Endothelial cell (in vitro differentiated cells): ENCODE measurements at regions not wholly inside any gene's neighbourhood (a gene's known extent, or its start where the extent isn't known, plus 50 kb on each side); places are given as distances from the start of the nearest gene placed in this dataset.

Source experiments
- DNase-seq: peaks from one replicate; pipeline ENCODE4 v3.0.0; 2021; ENCODE audit warnings: low spot score
- H3K27ac Mint-ChIP-seq: one replicate; pipeline ENCODE4 v1.8.0; 2021; ENCODE audit warnings: mixed read lengths, inconsistent platforms; ENCODE audit not compliant: unreplicated experiment
- H3K27me3 Mint-ChIP-seq: one replicate; pipeline ENCODE4 v1.8.0; 2021; ENCODE audit warnings: mild to moderate bottlenecking, moderate library complexity, mixed read lengths, inconsistent platforms; ENCODE audit not compliant: unreplicated experiment
- H3K36me3 Mint-ChIP-seq: one replicate; pipeline ENCODE4 v1.8.0; 2021; ENCODE audit warnings: mild to moderate bottlenecking, low read depth, mixed read lengths, inconsistent platforms; ENCODE audit not compliant: unreplicated experiment
- H3K4me1 Mint-ChIP-seq: one replicate; pipeline ENCODE4 v1.8.0; 2021; ENCODE audit warnings: mild to moderate bottlenecking, mixed read lengths, inconsistent platforms; ENCODE audit not compliant: unreplicated experiment
- H3K4me3 Mint-ChIP-seq: one replicate; pipeline ENCODE4 v1.8.0; 2021; ENCODE audit warnings: mild to moderate bottlenecking, mixed read lengths, inconsistent platforms; ENCODE audit not compliant: unreplicated experiment
- H3K9me3 Mint-ChIP-seq: one replicate; pipeline ENCODE4 v1.8.0; 2021; ENCODE audit warnings: mixed read lengths, inconsistent platforms; ENCODE audit not compliant: unreplicated experiment
- TF ChIP-seq, protein P1 (sequence below): fragments of 200-600 bp; sonication (generic); IDR thresholded peaks from one replicate; pipeline ENCODE4 v1.5.0; 2021; ENCODE audit warnings: antibody characterized with exemption; ENCODE audit not compliant: unreplicated experiment

DNA sequence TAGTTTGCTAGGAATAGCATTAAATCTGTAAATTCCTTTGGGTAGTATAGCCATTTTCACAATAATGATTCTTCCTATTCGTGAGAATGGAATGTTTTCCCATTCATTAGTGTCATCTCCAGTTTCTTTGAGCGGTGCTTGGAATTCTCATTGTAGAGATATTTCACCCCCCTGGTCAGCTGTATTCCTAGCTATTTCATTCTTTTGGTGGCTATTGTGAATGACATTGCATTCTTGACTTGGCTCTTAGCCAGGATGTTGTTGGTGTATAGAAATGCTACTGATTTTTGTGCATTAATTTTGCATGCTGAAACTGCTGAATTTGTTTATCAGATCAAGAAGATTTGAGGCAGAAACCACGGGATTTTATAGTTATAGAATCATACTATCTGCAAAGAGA, 690.5 kb upstream of the ALCAM start:
- TF ChIP-seq, protein P1, sequence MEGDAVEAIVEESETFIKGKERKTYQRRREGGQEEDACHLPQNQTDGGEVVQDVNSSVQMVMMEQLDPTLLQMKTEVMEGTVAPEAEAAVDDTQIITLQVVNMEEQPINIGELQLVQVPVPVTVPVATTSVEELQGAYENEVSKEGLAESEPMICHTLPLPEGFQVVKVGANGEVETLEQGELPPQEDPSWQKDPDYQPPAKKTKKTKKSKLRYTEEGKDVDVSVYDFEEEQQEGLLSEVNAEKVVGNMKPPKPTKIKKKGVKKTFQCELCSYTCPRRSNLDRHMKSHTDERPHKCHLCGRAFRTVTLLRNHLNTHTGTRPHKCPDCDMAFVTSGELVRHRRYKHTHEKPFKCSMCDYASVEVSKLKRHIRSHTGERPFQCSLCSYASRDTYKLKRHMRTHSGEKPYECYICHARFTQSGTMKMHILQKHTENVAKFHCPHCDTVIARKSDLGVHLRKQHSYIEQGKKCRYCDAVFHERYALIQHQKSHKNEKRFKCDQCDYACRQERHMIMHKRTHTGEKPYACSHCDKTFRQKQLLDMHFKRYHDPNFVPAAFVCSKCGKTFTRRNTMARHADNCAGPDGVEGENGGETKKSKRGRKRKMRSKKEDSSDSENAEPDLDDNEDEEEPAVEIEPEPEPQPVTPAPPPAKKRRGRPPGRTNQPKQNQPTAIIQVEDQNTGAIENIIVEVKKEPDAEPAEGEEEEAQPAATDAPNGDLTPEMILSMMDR, result no peak
- no peaks in the 10 kb centered on the region for H3K36me3 Mint-ChIP-seq
- no peaks in the 10 kb centered on the region for H3K4me1 Mint-ChIP-seq
- no peak for DNase-seq
- no peak overlapping the region for H3K27ac Mint-ChIP-seq
- no peaks in the 10 kb centered on the region for H3K9me3 Mint-ChIP-seq
- H3K4me3 Mint-ChIP-seq, result no peak overlapping the region
- H3K27me3 Mint-ChIP-seq, result peaks cover 2% of the 10 kb centered on the region

DNA sequence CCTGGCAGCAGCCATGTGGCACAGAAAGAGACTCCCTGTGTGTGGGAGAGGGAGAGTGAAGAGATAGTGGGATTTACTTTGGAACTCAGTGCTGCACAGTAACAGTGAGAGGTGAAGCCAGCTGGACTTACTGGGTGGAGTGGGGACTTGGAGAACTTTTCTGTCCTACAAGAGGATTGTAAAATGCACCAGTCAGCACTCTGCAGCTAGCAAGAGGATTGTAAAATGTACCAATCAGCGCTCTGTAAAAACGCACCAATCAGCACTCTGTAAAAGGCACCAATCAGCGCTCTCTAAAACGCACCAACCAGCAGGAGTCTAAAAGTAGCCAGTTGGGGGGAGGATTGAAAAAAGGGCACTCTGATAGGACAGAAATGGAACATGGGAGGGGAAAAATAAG, 688.8 kb upstream of the ALCAM start:
- H3K9me3 Mint-ChIP-seq, result no peaks in the 10 kb centered on the region
- DNase-seq, result no peak
- no peaks in the 10 kb centered on the region for H3K36me3 Mint-ChIP-seq
- H3K27me3 Mint-ChIP-seq, result peaks cover 2% of the 10 kb centered on the region
- H3K4me3 Mint-ChIP-seq, result no peak overlapping the region
- H3K4me1 Mint-ChIP-seq, result no peaks in the 10 kb centered on the region
- TF ChIP-seq, protein P1, result no peak
- H3K27ac Mint-ChIP-seq, result no peak overlapping the region

GRCh38 chr3:104685492-104685891, 681.2 kb upstream of the ALCAM start:
- Mint-ChIP-seq H3K27me3 (no peaks in the 10 kb centered on the region), H3K4me3 (no peak overlapping the region), H3K9me3 (no peaks in the 10 kb centered on the region), H3K27ac (no peak overlapping the region), H3K36me3 (no peaks in the 10 kb centered on the region), H3K4me1 (no peaks in the 10 kb centered on the region)
- DNase-seq, result no peak
- TF ChIP-seq, protein P1, result no peak

- TF ChIP-seq, protein P1, result no peak
- H3K36me3 Mint-ChIP-seq, result no peaks in the 10 kb centered on the region
- H3K27ac Mint-ChIP-seq, result no peak overlapping the region
- no peak overlapping the region for H3K4me3 Mint-ChIP-seq
- no peak for DNase-seq
- H3K4me1 Mint-ChIP-seq, result no peaks in the 10 kb centered on the region
- H3K27me3 Mint-ChIP-seq, result peaks cover 2% of the 10 kb centered on the region
- H3K9me3 Mint-ChIP-seq, result no peaks in the 10 kb centered on the region
Measured at GRCh38 chr3:104687362-104687761, 679.3 kb upstream of the ALCAM start.

DNA sequence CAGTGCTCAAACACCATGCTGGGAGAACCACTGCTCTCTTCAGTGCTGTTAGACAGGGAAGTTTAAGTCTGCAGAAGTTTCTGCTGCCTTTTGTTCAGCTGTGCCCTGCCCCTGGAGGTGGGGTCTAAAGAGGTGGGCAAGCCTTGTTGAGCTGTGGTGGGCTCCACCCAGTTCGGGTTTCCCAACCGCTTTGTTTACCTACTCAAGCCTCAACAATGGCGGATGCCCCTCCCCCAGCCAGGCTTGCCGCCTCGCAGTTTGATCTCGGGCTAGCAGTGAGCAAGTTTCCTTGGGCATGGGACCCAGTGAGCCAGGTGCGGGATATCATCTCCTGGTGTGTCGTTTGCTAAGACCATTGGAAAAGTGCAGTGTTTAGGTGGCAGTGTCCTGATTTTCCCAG, 670.2 kb upstream of the ALCAM start:
- Mint-ChIP-seq H3K4me3 (no peak overlapping the region), H3K27ac (no peak overlapping the region), H3K27me3 (peaks cover 4% of the 10 kb centered on the region), H3K9me3 (no peaks in the 10 kb centered on the region), H3K36me3 (no peaks in the 10 kb centered on the region), H3K4me1 (no peaks in the 10 kb centered on the region)
- no peak for DNase-seq
- TF ChIP-seq, protein P1, result no peak
